K562 (cell line): ENCODE measurements at regions not wholly inside any gene's neighbourhood (a gene's known extent, or its start where the extent isn't known, plus 50 kb on each side); places are given as distances from the start of the nearest gene placed in this dataset.

Source experiments
- ATAC-seq: fragments of 200-7000 bp; cut with Tn5 transposase; 3 replicates; pipeline ENCODE4 v1.9.1; 2020; ENCODE audit warnings: moderate library complexity
- BruUV-seq: library from RNA; stranded (reverse); fragments of 400-500 nt; replicated peaks from 2 replicates; lab custom pipeline; 2021; lab: Mats Ljungman, UMichigan
- CTCF ChIA-PET: fragments of 300-600 bp; formaldehyde crosslinking; extraction: SDS; loops from one replicate; lab custom pipeline; 2021; ENCODE audit warnings: low intra/inter-chr PET ratio; lab: Yijun Ruan, JAX
- POLR2A ChIA-PET: fragments of 300-600, 350-650 bp; sonication (Branson Sonifier 250); formaldehyde crosslinking; extraction: SDS; loops from one replicate; lab custom pipeline; 2021; ENCODE audit warnings: antibody characterized with exemption, inconsistent platforms; lab: Yijun Ruan, JAX
- DNase-seq, 4 experiments: peaks; one replicate each; pipeline versions ENCODE4 v3.0.0 to v3.0.0-alpha.2; 2011 to 2018; ENCODE audit warnings: low spot score in 3 of 4, mixed read lengths in 3 of 4; ENCODE audit errors: extremely low read depth in 1 of 4
- FAIRE-seq: peaks from 2 replicates; lab custom pipeline; 2011; peaks lifted over from hg19 to GRCh38; lab: Jason Lieb, UNC
- H2AFZ ChIP-seq: 2 replicates; pipeline ENCODE4 v1.6.0; 2011; ENCODE audit warnings: low read depth, low read length, control low read depth, inconsistent platforms
- H3K27ac ChIP-seq: fragments of 200-600 bp; 3 replicates; pipeline ENCODE4 v1.8.0; 2011; ENCODE audit warnings: low read depth, mild to moderate bottlenecking, control low read depth, inconsistent platforms, low read length, moderate library complexity, mixed read lengths; ENCODE audit errors: extremely low read depth
- H3K27me3 ChIP-seq, 2 experiments: fragments of 300-600 bp in 1 of 2; 2 replicates in 1 of 2; 3 replicates in 1 of 2; pipeline versions ENCODE4 v1.6.0 to v1.8.0; 2011; ENCODE audit warnings: inconsistent platforms in 2 of 2, low read length in 2 of 2, mild to moderate bottlenecking in 1 of 2, mixed read lengths in 1 of 2, moderate library complexity in 1 of 2; ENCODE audit not compliant: control insufficient read depth in 2 of 2, insufficient read depth in 2 of 2
- H3K36me3 ChIP-seq: fragments of 300-600 bp; 3 replicates; pipeline ENCODE4 v1.8.0; 2011; ENCODE audit warnings: mild to moderate bottlenecking, low read length, inconsistent platforms; ENCODE audit not compliant: control insufficient read depth, insufficient read depth
- H3K4me1 ChIP-seq, 2 experiments: fragments of 200-600 bp in 1 of 2; replicated peaks in 1 of 2; 2 replicates in 1 of 2; 3 replicates in 1 of 2; pipeline versions ENCODE4 v1.5.1 to v1.8.0; 2011; ENCODE audit warnings: inconsistent platforms in 2 of 2, low read length in 2 of 2, mild to moderate bottlenecking in 1 of 2, mixed read lengths in 1 of 2, moderate library complexity in 1 of 2; ENCODE audit not compliant: control insufficient read depth in 2 of 2, insufficient read depth in 2 of 2
- H3K4me2 ChIP-seq: 2 replicates; pipeline ENCODE4 v1.6.1; 2011; ENCODE audit warnings: low read length, control low read depth, inconsistent platforms, mixed read lengths; ENCODE audit not compliant: insufficient read depth
- H3K4me3 ChIP-seq: fragments of 200-600 bp; sonication (generic), shearing (Covaris generic); 2 replicates; pipeline ENCODE4 v1.5.1; 2016; ENCODE audit warnings: control low read depth, inconsistent platforms
- H3K79me2 ChIP-seq: fragments of 200-600 bp; 3 replicates; pipeline ENCODE4 v1.8.0; 2011; ENCODE audit warnings: low read length, inconsistent platforms; ENCODE audit not compliant: control insufficient read depth, insufficient read depth
- H3K9ac ChIP-seq, 2 experiments: 2 replicates each; pipeline versions ENCODE4 v1.6.0 to v1.6.1; 2011; ENCODE audit warnings: low read depth in 2 of 2, low read length in 2 of 2, control low read depth in 1 of 2, inconsistent platforms in 1 of 2, mild to moderate bottlenecking in 1 of 2, mixed read lengths in 1 of 2; ENCODE audit not compliant: insufficient read depth in 1 of 2
- H3K9me1 ChIP-seq: one replicate; pipeline ENCODE4 v1.6.0; 2011; ENCODE audit warnings: inconsistent platforms, mild to moderate bottlenecking, low read length, moderate library complexity; ENCODE audit not compliant: control insufficient read depth, insufficient read depth
- H3K9me3 ChIP-seq: replicated peaks from 2 replicates; pipeline ENCODE4 v1.5.1; 2011; ENCODE audit warnings: low read depth, low read length, inconsistent platforms; ENCODE audit not compliant: control insufficient read depth, insufficient read depth
- H4K20me1 ChIP-seq: replicated peaks from 2 replicates; pipeline ENCODE4 v1.6.1; 2011; ENCODE audit warnings: low read length, inconsistent platforms, mixed read lengths; ENCODE audit not compliant: control insufficient read depth, insufficient read depth
- CHD4 ChIP-seq: fragments of 200-600 bp; sonication (generic); IDR thresholded peaks from 3 replicates; pipeline ENCODE4 v1.6.1; 2012; ENCODE audit warnings: low read depth, mild to moderate bottlenecking, mixed read lengths, low read length, inconsistent platforms; ENCODE audit not compliant: insufficient read depth, insufficient replicate concordance, poor library complexity, severe bottlenecking
- EWSR1 ChIP-seq: fragments of 450-650 bp; IDR thresholded peaks from 2 replicates; pipeline ENCODE4 v1.6.1; 2018; ENCODE audit warnings: borderline replicate concordance, mild to moderate bottlenecking, low read depth, moderate library complexity; ENCODE audit not compliant: partially characterized antibody
- HDAC8 ChIP-seq: fragments of 450-650 bp; IDR thresholded peaks from 2 replicates; pipeline ENCODE4 v1.6.1; 2016; ENCODE audit warnings: mild to moderate bottlenecking, missing genetic modification characterization, moderate library complexity, missing compliant biosample characterization
- NFE2 ChIP-seq: IDR thresholded peaks from 2 replicates; pipeline ENCODE4 v1.6.1; 2014; ENCODE audit warnings: antibody characterized with exemption, low read depth
- SLC30A9 ChIP-seq: fragments of 250-450 bp; sonication (Bioruptor Pico); IDR thresholded peaks from 2 replicates; pipeline ENCODE4 v1.8.0; 2022; ENCODE audit warnings: mild to moderate bottlenecking, moderate library complexity
- ZNF324 ChIP-seq: fragments of 250-450 bp; sonication (Bioruptor Pico); IDR thresholded peaks from 2 replicates; pipeline ENCODE4 v1.4.0; 2020; ENCODE audit warnings: mild to moderate bottlenecking
- WGBS: fragments of 100-300 bp; shearing (Covaris generic); methylation state at CpG from one replicate; pipeline ENCODE4 v1.1.6; 2016; ENCODE audit warnings: low coverage, mixed read lengths; ENCODE audit not compliant: insufficient coverage; ENCODE audit errors: missing lambda C conversion rate; 5-methylcytosine and 5-hydroxymethylcytosine counted together
- in situ Hi-C: fragments of 300-500 bp; cut with MboI; formaldehyde crosslinking; loops from 4 replicates; pipeline ENCODE4 v1.15.0; 2018; ENCODE audit warnings: inconsistent platforms, mixed read lengths
- intact Hi-C: fragments of 100-400 bp; cut with micrococcal nuclease; formaldehyde crosslinking; loops from 2 replicates; pipeline ENCODE4 v1.14.2; 2022
- TF ChIP-seq, protein P1 (sequence below): IDR thresholded peaks from 2 replicates; pipeline ENCODE4 v1.6.1; 2012; ENCODE audit warnings: low read depth, low read length, improper control_type of control experiment, borderline replicate concordance
- TF ChIP-seq, protein P2 (sequence below), 2 experiments: IDR thresholded peaks in 1 of 2; conservative IDR thresholded peaks in 1 of 2; 2 replicates each; pipeline ENCODE4 v1.6.1; 2016; ENCODE audit warnings: low read depth in 2 of 2, mild to moderate bottlenecking in 1 of 2, missing compliant biosample characterization in 1 of 2, missing genetic modification characterization in 1 of 2, moderate library complexity in 1 of 2
- TF ChIP-seq, protein P3 (sequence below): sonication (generic); formaldehyde crosslinking; IDR thresholded peaks from 2 replicates; pipeline ENCODE4 v1.8.0; 2022; ENCODE audit warnings: mild to moderate bottlenecking, low read depth, missing genetic modification reagents
- TF ChIP-seq, protein P4 (sequence below): fragments of 250-450 bp; sonication (Bioruptor Pico); IDR thresholded peaks from 2 replicates; pipeline ENCODE4 v1.4.0; 2020

DNA sequence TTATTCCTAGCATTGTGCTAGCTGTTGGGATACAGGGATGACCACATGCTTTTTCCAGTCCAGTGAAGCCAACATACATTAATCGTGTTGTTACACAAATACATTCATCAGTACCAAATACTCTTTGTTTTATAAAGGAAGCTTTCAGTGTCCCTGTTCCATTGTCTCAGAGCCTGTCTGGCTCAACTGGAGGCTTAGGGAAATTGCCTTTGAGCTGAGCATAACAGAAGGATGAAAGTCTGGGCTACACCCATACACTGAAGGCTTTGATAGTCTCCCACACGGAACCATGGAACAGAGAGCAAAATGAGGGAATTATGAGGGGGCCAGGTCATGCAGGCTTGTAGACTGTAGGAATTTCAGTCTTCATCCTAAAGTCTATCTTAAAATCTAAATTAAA, 126.4 kb upstream of the KCNQ5 start:
- BruUV-seq = no TSS peak
- FAIRE-seq (no peak), ATAC-seq (no peak), DNase-seq (no peak)
- 55% methylated on average over 2 of the region's 2 CpGs for WGBS
- no peak overlapping the region for H3K4me2 ChIP-seq
- no peaks in the 10 kb centered on the region for H4K20me1 ChIP-seq
- in situ Hi-C loops = no loop called here
- no peak overlapping the region for H3K9ac ChIP-seq
- H3K9me1 ChIP-seq = no peaks in the 10 kb centered on the region
- H3K27ac ChIP-seq = no peak overlapping the region
- H3K27me3 ChIP-seq = no peaks in the 10 kb centered on the region
- intact Hi-C loops = no loop called here
- no peaks in the 10 kb centered on the region for H3K79me2 ChIP-seq
- H3K9me3 ChIP-seq = no peaks in the 10 kb centered on the region
- no peak overlapping the region for H3K4me3 ChIP-seq
- ChIA-PET CTCF (no interaction called here), POLR2A (no interaction called here)
- H2AFZ ChIP-seq = no peak overlapping the region
- H3K36me3 ChIP-seq = no peaks in the 10 kb centered on the region
- no peaks in the 10 kb centered on the region for H3K4me1 ChIP-seq
- TF ChIP-seq, protein P1, sequence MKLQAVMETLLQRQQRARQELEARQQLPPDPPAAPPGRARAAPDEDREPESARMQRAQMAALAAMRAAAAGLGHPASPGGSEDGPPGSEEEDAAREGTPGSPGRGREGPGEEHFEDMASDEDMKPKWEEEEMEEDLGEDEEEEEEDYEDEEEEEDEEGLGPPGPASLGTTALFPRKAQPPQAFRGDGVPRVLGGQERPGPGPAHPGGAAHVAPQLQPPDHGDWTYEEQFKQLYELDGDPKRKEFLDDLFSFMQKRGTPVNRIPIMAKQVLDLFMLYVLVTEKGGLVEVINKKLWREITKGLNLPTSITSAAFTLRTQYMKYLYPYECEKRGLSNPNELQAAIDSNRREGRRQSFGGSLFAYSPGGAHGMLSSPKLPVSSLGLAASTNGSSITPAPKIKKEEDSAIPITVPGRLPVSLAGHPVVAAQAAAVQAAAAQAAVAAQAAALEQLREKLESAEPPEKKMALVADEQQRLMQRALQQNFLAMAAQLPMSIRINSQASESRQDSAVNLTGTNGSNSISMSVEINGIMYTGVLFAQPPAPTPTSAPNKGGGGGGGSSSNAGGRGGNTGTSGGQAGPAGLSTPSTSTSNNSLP = no peak
- no peak for TF ChIP-seq NFE2
- no peak for TF ChIP-seq HDAC8 (tag)
- TF ChIP-seq EWSR1 = no peak
- TF ChIP-seq, protein P2, sequence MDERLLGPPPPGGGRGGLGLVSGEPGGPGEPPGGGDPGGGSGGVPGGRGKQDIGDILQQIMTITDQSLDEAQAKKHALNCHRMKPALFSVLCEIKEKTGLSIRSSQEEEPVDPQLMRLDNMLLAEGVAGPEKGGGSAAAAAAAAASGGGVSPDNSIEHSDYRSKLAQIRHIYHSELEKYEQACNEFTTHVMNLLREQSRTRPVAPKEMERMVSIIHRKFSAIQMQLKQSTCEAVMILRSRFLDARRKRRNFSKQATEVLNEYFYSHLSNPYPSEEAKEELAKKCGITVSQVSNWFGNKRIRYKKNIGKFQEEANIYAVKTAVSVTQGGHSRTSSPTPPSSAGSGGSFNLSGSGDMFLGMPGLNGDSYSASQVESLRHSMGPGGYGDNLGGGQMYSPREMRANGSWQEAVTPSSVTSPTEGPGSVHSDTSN (CRISPR knock-in tag; IDR thresholded peaks at IDR 0.05; ENCODE audit: low read depth) = no peak
- TF ChIP-seq, protein P2 (tag; conservative IDR thresholded peaks at IDR 0.05; ENCODE audit: low read depth) = no peak
- TF ChIP-seq, protein P3, sequence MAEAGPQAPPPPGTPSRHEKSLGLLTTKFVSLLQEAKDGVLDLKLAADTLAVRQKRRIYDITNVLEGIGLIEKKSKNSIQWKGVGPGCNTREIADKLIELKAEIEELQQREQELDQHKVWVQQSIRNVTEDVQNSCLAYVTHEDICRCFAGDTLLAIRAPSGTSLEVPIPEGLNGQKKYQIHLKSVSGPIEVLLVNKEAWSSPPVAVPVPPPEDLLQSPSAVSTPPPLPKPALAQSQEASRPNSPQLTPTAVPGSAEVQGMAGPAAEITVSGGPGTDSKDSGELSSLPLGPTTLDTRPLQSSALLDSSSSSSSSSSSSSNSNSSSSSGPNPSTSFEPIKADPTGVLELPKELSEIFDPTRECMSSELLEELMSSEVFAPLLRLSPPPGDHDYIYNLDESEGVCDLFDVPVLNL = no peak
- TF ChIP-seq, protein P4, sequence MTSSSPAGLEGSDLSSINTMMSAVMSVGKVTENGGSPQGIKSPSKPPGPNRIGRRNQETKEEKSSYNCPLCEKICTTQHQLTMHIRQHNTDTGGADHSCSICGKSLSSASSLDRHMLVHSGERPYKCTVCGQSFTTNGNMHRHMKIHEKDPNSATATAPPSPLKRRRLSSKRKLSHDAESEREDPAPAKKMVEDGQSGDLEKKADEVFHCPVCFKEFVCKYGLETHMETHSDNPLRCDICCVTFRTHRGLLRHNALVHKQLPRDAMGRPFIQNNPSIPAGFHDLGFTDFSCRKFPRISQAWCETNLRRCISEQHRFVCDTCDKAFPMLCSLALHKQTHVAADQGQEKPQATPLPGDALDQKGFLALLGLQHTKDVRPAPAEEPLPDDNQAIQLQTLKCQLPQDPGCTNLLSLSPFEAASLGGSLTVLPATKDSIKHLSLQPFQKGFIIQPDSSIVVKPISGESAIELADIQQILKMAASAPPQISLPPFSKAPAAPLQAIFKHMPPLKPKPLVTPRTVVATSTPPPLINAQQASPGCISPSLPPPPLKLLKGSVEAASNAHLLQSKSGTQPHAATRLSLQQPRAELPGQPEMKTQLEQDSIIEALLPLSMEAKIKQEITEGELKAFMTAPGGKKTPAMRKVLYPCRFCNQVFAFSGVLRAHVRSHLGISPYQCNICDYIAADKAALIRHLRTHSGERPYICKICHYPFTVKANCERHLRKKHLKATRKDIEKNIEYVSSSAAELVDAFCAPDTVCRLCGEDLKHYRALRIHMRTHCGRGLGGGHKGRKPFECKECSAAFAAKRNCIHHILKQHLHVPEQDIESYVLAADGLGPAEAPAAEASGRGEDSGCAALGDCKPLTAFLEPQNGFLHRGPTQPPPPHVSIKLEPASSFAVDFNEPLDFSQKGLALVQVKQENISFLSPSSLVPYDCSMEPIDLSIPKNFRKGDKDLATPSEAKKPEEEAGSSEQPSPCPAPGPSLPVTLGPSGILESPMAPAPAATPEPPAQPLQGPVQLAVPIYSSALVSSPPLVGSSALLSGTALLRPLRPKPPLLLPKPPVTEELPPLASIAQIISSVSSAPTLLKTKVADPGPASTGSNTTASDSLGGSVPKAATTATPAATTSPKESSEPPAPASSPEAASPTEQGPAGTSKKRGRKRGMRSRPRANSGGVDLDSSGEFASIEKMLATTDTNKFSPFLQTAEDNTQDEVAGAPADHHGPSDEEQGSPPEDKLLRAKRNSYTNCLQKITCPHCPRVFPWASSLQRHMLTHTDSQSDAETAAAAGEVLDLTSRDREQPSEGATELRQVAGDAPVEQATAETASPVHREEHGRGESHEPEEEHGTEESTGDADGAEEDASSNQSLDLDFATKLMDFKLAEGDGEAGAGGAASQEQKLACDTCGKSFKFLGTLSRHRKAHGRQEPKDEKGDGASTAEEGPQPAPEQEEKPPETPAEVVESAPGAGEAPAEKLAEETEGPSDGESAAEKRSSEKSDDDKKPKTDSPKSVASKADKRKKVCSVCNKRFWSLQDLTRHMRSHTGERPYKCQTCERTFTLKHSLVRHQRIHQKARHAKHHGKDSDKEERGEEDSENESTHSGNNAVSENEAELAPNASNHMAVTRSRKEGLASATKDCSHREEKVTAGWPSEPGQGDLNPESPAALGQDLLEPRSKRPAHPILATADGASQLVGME (CRISPR knock-in tag) = no peak
- TF ChIP-seq SLC30A9 (CRISPR knock-in tag) = no peak
- no peak for TF ChIP-seq ZNF324 (CRISPR knock-in tag)
- TF ChIP-seq CHD4 = no peak
